HG02885 (cell line): ENCODE measurements at regions not wholly inside any gene's neighbourhood (a gene's known extent, or its start where the extent isn't known, plus 50 kb on each side); places are given as distances from the start of the nearest gene placed in this dataset.
A peak's percentile ranks its signal among the peaks of the same experiment; 100 is the strongest.

Experiments used
- ATAC-seq: cut with Tn5 transposase; IDR thresholded peaks from one replicate; pipeline ENCODE4 v1.9.1; 2021; ENCODE audit warnings: mild to moderate bottlenecking; ENCODE audit not compliant: unreplicated experiment, poor library complexity

DNA sequence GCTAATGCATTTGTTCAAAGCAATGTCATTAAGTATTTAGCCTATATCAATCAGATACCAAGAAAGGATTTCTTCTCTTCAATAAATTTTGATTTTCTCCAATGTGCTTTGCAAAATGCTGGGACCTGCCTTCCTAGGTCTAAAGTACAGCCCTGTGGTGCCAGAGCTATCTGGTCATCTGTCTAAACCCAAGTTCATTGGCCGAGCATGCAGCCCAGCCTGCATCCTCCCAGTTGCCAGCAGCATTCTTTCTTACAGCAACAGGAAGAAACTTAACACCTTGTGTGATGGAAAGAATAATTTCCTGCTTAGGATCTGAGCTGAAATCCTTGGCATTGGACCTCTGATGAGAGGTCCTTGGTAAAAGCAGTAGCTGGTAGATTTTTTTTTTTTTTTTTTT lies 310.0 kb downstream of the RBM26 start:
- ATAC-seq = no peak

- ATAC-seq = no peak
Measured at GRCh38 chr13:79090552-79091124, 315.4 kb downstream of the RBM26 start.

GRCh38 chr13:79084802-79085424 lies 321.1 kb downstream of the RBM26 start:
- ATAC-seq = no peak

- no peak for ATAC-seq
Measured at GRCh38 chr13:79081942-79082341, 324.1 kb downstream of the RBM26 start.

DNA sequence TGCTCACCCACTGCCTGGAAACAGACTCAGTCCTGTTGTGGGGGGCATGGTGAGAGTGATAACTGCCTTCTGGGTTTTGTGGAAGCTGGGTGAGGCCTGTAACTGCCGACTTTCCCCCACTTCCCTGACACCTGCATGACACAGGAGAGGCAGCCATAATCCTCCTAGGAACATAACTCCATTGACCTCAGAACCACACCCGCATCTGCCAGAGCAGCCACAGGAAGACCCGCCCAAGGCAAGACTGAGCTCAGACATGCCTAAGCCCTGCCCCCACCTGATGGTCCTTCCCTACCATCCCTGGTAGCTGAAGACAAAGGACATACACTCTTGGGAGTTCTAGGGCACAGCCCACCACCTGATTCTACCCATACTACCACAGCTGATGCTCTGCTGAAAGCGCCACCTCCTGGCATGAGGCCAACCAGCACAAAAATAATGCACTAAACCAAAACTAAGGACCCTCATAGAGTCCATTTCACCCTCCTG lies 326.7 kb downstream of the RBM26 start:
- ATAC-seq = no peak

DNA sequence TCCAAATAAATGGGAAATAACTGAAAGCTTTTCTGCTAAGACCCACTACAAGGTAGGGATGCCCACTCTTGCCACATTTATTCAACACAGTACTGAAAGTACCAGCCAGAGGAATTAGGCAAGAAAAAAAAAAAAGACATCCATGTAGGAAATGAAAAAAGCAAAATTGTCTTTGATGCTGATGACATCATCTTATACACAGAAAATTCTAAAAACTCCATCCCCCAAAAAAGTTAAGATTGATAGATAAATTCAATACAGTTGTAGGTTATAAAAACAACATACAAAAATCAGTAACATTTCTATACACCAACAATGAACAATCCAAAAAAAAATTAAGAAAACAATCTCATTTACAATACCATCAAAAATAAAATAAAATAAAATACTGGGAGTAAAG lies 330.4 kb downstream of the RBM26 start:
- no peak for ATAC-seq

- ATAC-seq = peak; percentile 60
Measured at GRCh38 chr13:79070343-79070974, 335.6 kb downstream of the RBM26 start.

DNA sequence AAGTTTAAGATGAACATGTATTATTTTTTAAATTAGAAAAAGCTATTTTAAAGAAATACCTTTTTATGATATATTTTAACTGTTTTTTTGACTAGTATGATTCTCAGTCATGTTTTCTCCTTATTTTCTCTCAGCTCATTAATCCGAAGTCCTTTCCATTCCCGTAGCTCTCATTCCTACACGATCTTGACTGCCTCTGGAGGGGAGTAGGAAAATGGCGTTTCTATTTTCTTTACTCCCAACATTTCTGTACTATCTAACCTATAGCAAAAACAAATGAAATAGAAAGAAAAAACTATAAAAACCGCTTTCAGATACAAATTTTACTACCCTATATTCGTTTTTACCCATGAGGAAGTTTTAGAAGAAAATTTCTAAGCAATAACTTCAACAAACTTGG lies 343.8 kb downstream of the RBM26 start:
- ATAC-seq = no peak

GRCh38 chr13:79060216-79060615 lies 345.8 kb downstream of the RBM26 start:
- ATAC-seq = no peak

- ATAC-seq = no peak
Measured at GRCh38 chr13:79056706-79057105, 349.3 kb downstream of the RBM26 start.

- no peak for ATAC-seq
Measured at GRCh38 chr13:79051472-79051871, 354.6 kb downstream of the RBM26 start.

GRCh38 chr13:79044415-79044814 lies 361.6 kb downstream of the RBM26 start:
- ATAC-seq = no peak

- ATAC-seq = no peak
Measured at GRCh38 chr13:79043208-79043607, 362.8 kb downstream of the RBM26 start.

DNA sequence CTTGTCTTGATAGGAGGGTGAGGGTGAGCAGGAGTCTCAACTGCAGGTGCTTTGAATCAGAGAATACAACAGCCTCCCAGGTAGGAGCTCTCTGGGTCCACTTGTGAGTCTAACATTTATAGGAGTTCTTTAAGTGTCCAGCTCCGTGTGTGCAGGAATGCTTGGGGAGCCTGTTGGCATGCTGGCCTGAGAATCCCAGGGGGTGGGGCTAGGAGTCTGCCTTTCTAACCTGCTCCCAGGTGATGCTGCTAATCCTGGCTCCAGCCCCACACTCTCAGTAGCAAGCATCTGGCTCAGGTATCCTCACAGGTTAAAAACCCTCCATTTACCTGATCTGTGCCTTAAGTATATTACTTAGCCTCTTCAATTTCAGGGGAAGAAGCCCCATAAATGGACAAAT lies 368.9 kb downstream of the RBM26 start:
- ATAC-seq = no peak

DNA sequence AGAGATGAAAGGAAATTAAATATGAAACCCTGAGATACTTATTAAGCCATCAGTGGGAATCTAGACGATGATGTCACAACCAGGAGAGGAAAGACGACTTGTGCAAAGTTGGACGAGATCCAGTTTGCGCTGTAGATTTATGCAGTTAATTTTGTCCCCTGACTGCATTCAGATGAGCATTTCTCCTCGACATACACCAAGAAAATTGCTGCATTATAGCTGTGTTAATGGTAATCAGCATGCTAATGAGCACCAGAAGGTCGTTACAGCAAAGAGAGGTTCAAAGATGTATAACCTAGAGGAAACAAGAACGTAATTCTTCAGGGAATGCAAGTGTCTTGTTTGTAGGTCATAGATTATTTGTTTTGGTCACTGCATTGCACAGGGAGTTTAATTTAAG lies 371.7 kb downstream of the RBM26 start:
- ATAC-seq = no peak

- ATAC-seq = no peak
Measured at GRCh38 chr13:79030513-79030912, 371.6 kb upstream of the OBI1 start.

GRCh38 chr13:79018166-79018565 lies 359.2 kb upstream of the OBI1 start:
- ATAC-seq = no peak

- peak; percentile 58 for ATAC-seq
Measured at GRCh38 chr13:79011179-79011578, 352.2 kb upstream of the OBI1 start.

- peak; percentile 61 for ATAC-seq
Measured at GRCh38 chr13:79003989-79004898, 345.3 kb upstream of the OBI1 start.

- no peak for ATAC-seq
Measured at GRCh38 chr13:78999494-78999893, 340.5 kb upstream of the OBI1 start.
